ENCODE measurements at regions not wholly inside any gene's neighbourhood (a gene's known extent, or its start where the extent isn't known, plus 50 kb on each side); places are given as distances from the start of the nearest gene placed in this dataset.

- Mint-ChIP-seq H3K4me1 (ENCODE audit: insufficient read depth, unreplicated experiment) (no peaks in the 10 kb centered on the region), H3K27me3 (ENCODE audit: insufficient read depth, unreplicated experiment) (peaks cover 85% of the 10 kb centered on the region), H3K4me3 (ENCODE audit: unreplicated experiment) (no peak overlapping the region), H3K27ac (ENCODE audit: low read depth, unreplicated experiment) (no peak overlapping the region), H3K36me3 (ENCODE audit: insufficient read depth, unreplicated experiment) (no peaks in the 10 kb centered on the region), H3K9me3 (ENCODE audit: unreplicated experiment) (no peaks in the 10 kb centered on the region)
- no peak for DNase-seq (ENCODE audit: unreplicated experiment)
- intact Hi-C loops (cut with micrococcal nuclease): no loop called here
- CTCF ChIA-PET: no interaction called here
- TF ChIP-seq CTCF (IDR thresholded peaks at IDR 0.05; ENCODE audit: unreplicated experiment): no peak
- POLR2A ChIA-PET: interaction anchor here (0.8 kb wide), 1 partner anchor 11 kb away, joined by 4 read pairs; no protein-coding TSS in a partner anchor
- BruUV-seq (replicated peaks): no TSS peak
Observed at GRCh38 chr17:13240851-13241250, 223.0 kb upstream of the ELAC2 start.

- intact Hi-C loops (cut with micrococcal nuclease): loop anchor here (1.0 to 2.0 kb wide), 2 partner anchors 116 to 200 kb away; no protein-coding TSS in a partner anchor
- BruUV-seq (replicated peaks): no TSS peak
- Mint-ChIP-seq H3K4me3 (ENCODE audit: unreplicated experiment) (no peak overlapping the region), H3K9me3 (ENCODE audit: unreplicated experiment) (no peaks in the 10 kb centered on the region), H3K4me1 (ENCODE audit: insufficient read depth, unreplicated experiment) (no peaks in the 10 kb centered on the region), H3K27ac (ENCODE audit: low read depth, unreplicated experiment) (no peak overlapping the region), H3K27me3 (ENCODE audit: insufficient read depth, unreplicated experiment) (peaks cover 92% of the 10 kb centered on the region), H3K36me3 (ENCODE audit: insufficient read depth, unreplicated experiment) (no peaks in the 10 kb centered on the region)
- DNase-seq (ENCODE audit: unreplicated experiment): peak; percentile 15
- ChIA-PET POLR2A (no interaction called here), CTCF (interaction anchor here (0.6 to 3.7 kb wide), 8 partner anchors 41 to 1284 kb away, joined by 3 to 20 read pairs (median 3); no protein-coding TSS in a partner anchor)
- peak; percentile 11 for TF ChIP-seq CTCF (IDR thresholded peaks at IDR 0.05; ENCODE audit: unreplicated experiment)
Observed at GRCh38 chr17:13230350-13231264, 212.8 kb upstream of the ELAC2 start.

- CTCF ChIA-PET: interaction anchor here (0.6 to 1.8 kb wide), 4 partner anchors 132 to 673 kb away, joined by 4 to 9 read pairs (median 4); no protein-coding TSS in a partner anchor
- no peak for TF ChIP-seq CTCF (IDR thresholded peaks at IDR 0.05; ENCODE audit: unreplicated experiment)
- H3K27me3 Mint-ChIP-seq (ENCODE audit: insufficient read depth, unreplicated experiment): peaks cover 88% of the 10 kb centered on the region
Observed at GRCh38 chr17:13228225-13228624, 210.4 kb upstream of the ELAC2 start.

GRCh38 chr17:13222975-13223374 is 205.1 kb upstream of the ELAC2 start:
- no peak overlapping the region for H3K4me3 Mint-ChIP-seq (ENCODE audit: unreplicated experiment)
- no peak overlapping the region for H3K27ac Mint-ChIP-seq (ENCODE audit: low read depth, unreplicated experiment)
- H3K9me3 Mint-ChIP-seq (ENCODE audit: unreplicated experiment): no peaks in the 10 kb centered on the region
- TF ChIP-seq CTCF (IDR thresholded peaks at IDR 0.05; ENCODE audit: unreplicated experiment): no peak
- H3K27me3 Mint-ChIP-seq (ENCODE audit: insufficient read depth, unreplicated experiment): peaks cover 96% of the 10 kb centered on the region
- no peaks in the 10 kb centered on the region for H3K4me1 Mint-ChIP-seq (ENCODE audit: insufficient read depth, unreplicated experiment)
- H3K36me3 Mint-ChIP-seq (ENCODE audit: insufficient read depth, unreplicated experiment): no peaks in the 10 kb centered on the region
- ChIA-PET POLR2A (no interaction called here), CTCF (interaction anchor here (0.6 kb wide), 1 partner anchor 59 kb away, joined by 3 read pairs; no protein-coding TSS in a partner anchor)
- no peak for DNase-seq (ENCODE audit: unreplicated experiment)
- no TSS peak for BruUV-seq (replicated peaks)
- intact Hi-C loops (cut with micrococcal nuclease): no loop called here

More at GRCh38 chr17:13228225-13228624, 210.4 kb upstream of the ELAC2 start:
- Mint-ChIP-seq H3K9me3 (ENCODE audit: unreplicated experiment) (no peaks in the 10 kb centered on the region), H3K4me1 (ENCODE audit: insufficient read depth, unreplicated experiment) (no peaks in the 10 kb centered on the region), H3K4me3 (ENCODE audit: unreplicated experiment) (no peak overlapping the region), H3K27ac (ENCODE audit: low read depth, unreplicated experiment) (no peak overlapping the region), H3K36me3 (ENCODE audit: insufficient read depth, unreplicated experiment) (no peaks in the 10 kb centered on the region)
- BruUV-seq (replicated peaks): no TSS peak
- POLR2A ChIA-PET: no interaction called here
- DNase-seq (ENCODE audit: unreplicated experiment): no peak
- intact Hi-C loops (cut with micrococcal nuclease): no loop called here
